ENCODE measurements at regions not wholly inside any gene's neighbourhood (a gene's known extent, or its start where the extent isn't known, plus 50 kb on each side); places are given as distances from the start of the nearest gene placed in this dataset.

DNA sequence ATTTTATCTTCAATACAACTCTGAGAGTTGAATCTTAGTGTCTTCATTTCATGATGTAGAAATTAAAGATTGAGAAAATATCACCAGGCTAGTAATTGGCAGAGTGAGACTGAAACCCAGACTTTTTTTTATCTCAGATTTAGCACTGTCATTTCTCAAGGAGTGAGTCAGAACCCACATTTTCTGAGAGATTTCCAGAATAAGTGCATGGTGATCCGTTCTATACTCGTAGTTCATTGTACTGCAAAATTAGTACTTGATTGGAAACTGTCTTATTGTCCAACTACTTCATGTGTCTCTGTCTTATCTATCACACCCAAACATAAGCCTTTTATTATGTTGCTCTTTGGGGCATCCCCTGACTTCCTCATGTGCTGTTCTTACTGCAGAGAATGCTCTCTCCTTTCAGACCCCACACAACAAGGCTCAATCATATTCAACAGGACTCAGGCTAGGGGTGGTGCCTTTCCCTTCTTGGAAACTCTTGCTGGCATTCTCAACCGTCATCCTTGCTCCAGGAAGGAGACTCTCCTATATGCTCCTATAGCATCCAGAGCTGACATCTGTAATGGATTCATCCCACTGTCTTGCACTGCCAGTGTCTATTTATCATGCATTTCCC, 76.7 kb upstream of the BLID start:
- no peak for TF ChIP-seq EZH2phosphoT487 (IDR thresholded peaks at IDR 0.05; ENCODE audit: borderline replicate concordance)
- TF ChIP-seq POLR2AphosphoS5 (IDR thresholded peaks at IDR 0.05; ENCODE audit: low read depth, low read length), result no peak
- TF ChIP-seq, protein P1, sequence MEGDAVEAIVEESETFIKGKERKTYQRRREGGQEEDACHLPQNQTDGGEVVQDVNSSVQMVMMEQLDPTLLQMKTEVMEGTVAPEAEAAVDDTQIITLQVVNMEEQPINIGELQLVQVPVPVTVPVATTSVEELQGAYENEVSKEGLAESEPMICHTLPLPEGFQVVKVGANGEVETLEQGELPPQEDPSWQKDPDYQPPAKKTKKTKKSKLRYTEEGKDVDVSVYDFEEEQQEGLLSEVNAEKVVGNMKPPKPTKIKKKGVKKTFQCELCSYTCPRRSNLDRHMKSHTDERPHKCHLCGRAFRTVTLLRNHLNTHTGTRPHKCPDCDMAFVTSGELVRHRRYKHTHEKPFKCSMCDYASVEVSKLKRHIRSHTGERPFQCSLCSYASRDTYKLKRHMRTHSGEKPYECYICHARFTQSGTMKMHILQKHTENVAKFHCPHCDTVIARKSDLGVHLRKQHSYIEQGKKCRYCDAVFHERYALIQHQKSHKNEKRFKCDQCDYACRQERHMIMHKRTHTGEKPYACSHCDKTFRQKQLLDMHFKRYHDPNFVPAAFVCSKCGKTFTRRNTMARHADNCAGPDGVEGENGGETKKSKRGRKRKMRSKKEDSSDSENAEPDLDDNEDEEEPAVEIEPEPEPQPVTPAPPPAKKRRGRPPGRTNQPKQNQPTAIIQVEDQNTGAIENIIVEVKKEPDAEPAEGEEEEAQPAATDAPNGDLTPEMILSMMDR (IDR thresholded peaks at IDR 0.05 in 2 of 3, conservative IDR thresholded peaks at IDR 0.05 in 1 of 3; ENCODE audit: borderline replicate concordance in 1 of 3, insufficient read depth in 1 of 3, low read depth in 2 of 3, low read length in 2 of 3), result no peak
- no peak for TF ChIP-seq ZNF274 (IDR thresholded peaks at IDR 0.05; ENCODE audit: low read depth, low read length)

Data from HCT116 (cell line).